ENCODE measurements at regions not wholly inside any gene's neighbourhood (a gene's known extent, or its start where the extent isn't known, plus 50 kb on each side); places are given as distances from the start of the nearest gene placed in this dataset.
"Not testable (repeated sequence)": the region's sequence is repeated elsewhere in the genome, so short reads cannot be mapped to it uniquely, and the experiment has no call there.

DNA sequence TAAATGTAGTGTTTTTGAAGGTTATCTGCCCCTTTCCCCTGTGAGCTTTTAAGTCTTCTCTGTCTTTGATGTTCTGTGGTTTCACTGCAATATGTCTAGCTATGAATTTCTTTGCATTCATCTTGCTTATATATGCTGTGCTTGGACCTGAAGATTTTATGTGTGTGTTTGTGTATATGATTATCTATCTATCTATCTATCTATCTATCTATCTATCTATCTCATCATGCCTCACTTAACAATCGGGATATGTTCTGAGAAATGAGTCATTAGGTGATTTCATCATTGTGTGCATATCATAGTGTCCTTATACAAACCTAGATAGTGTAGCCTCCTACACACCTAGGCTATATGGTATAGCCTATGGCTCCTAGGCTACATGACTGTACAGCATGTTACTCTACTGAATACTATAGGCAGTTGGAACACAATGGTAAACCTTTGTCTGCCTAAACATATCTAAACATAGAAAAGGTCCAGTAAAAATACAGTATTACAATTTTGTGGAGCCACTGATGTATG lies 173.9 kb downstream of the NPIPA7 start:
- TF ChIP-seq, protein P1, sequence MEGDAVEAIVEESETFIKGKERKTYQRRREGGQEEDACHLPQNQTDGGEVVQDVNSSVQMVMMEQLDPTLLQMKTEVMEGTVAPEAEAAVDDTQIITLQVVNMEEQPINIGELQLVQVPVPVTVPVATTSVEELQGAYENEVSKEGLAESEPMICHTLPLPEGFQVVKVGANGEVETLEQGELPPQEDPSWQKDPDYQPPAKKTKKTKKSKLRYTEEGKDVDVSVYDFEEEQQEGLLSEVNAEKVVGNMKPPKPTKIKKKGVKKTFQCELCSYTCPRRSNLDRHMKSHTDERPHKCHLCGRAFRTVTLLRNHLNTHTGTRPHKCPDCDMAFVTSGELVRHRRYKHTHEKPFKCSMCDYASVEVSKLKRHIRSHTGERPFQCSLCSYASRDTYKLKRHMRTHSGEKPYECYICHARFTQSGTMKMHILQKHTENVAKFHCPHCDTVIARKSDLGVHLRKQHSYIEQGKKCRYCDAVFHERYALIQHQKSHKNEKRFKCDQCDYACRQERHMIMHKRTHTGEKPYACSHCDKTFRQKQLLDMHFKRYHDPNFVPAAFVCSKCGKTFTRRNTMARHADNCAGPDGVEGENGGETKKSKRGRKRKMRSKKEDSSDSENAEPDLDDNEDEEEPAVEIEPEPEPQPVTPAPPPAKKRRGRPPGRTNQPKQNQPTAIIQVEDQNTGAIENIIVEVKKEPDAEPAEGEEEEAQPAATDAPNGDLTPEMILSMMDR (IDR thresholded peaks at IDR 0.05): not testable (repeated sequence)
- not testable (repeated sequence) for TF ChIP-seq POLR2A (IDR thresholded peaks at IDR 0.05)
